ENCODE measurements at regions not wholly inside any gene's neighbourhood (a gene's known extent, or its start where the extent isn't known, plus 50 kb on each side); places are given as distances from the start of the nearest gene placed in this dataset.
A peak's percentile ranks its signal among the peaks of the same experiment; 100 is the strongest.
"Not testable (repeated sequence)": the region's sequence is repeated elsewhere in the genome, so short reads cannot be mapped to it uniquely, and the experiment has no call there.

GRCh38 chr3:104323226-104323625 lies 1043.5 kb upstream of the ALCAM start:
- peak; percentile 46 for DNase-seq

- no peak for DNase-seq
Observed at GRCh38 chr3:104347291-104347690, 1019.4 kb upstream of the ALCAM start.

GRCh38 chr3:104349836-104350235 lies 1016.9 kb upstream of the ALCAM start:
- no peak for DNase-seq

- DNase-seq: no peak
Observed at GRCh38 chr3:104353951-104354350, 1012.8 kb upstream of the ALCAM start.

- no peak for DNase-seq
Observed at GRCh38 chr3:104359546-104359945, 1007.2 kb upstream of the ALCAM start.

- no peak for DNase-seq
Observed at GRCh38 chr3:104360038-104360437, 1006.7 kb upstream of the ALCAM start.

GRCh38 chr3:104361748-104362147 lies 1005.0 kb upstream of the ALCAM start:
- DNase-seq: not testable (repeated sequence)

GRCh38 chr3:104362319-104362718 lies 1004.4 kb upstream of the ALCAM start:
- DNase-seq: no peak

- no peak for DNase-seq
Observed at GRCh38 chr3:104367000-104367399, 999.7 kb upstream of the ALCAM start.

GRCh38 chr3:104368760-104369159 lies 997.9 kb upstream of the ALCAM start:
- peak; percentile 49 for DNase-seq

- peak; percentile 44 for DNase-seq
Observed at GRCh38 chr3:104385421-104385820, 981.3 kb upstream of the ALCAM start.

GRCh38 chr3:104388619-104389018 lies 978.1 kb upstream of the ALCAM start:
- DNase-seq: peak; percentile 53

GRCh38 chr3:104392327-104392726 lies 974.4 kb upstream of the ALCAM start:
- DNase-seq: peak; percentile 29

GRCh38 chr3:104396974-104397669 lies 969.6 kb upstream of the ALCAM start:
- DNase-seq: no peak

GRCh38 chr3:104397713-104398112 lies 969.0 kb upstream of the ALCAM start:
- DNase-seq: no peak

- no peak for DNase-seq
Observed at GRCh38 chr3:104402902-104403301, 963.8 kb upstream of the ALCAM start.

- no peak for DNase-seq
Observed at GRCh38 chr3:104411757-104412156, 955.0 kb upstream of the ALCAM start.

- DNase-seq: no peak
Observed at GRCh38 chr3:104412608-104413580, 953.8 kb upstream of the ALCAM start.

- no peak for DNase-seq
Observed at GRCh38 chr3:104428337-104428925, 938.3 kb upstream of the ALCAM start.

- DNase-seq: no peak
Observed at GRCh38 chr3:104429727-104430126, 937.0 kb upstream of the ALCAM start.

GRCh38 chr3:104436506-104436905 lies 930.2 kb upstream of the ALCAM start:
- no peak for DNase-seq

- DNase-seq: no peak
Observed at GRCh38 chr3:104437131-104437750, 929.5 kb upstream of the ALCAM start.

GRCh38 chr3:104437891-104438290 lies 928.8 kb upstream of the ALCAM start:
- no peak for DNase-seq

Data from OCI-M1 (cell line).